DMS79 (cell line): ENCODE measurements at regions not wholly inside any gene's neighbourhood (a gene's known extent, or its start where the extent isn't known, plus 50 kb on each side); places are given as distances from the start of the nearest gene placed in this dataset.
"Not testable (repeated sequence)": the region's sequence is repeated elsewhere in the genome, so short reads cannot be mapped to it uniquely, and the experiment has no call there.

Source experiments
- DNase-seq: peaks from one replicate; lab custom pipeline; 2025; lab: John Stamatoyannopoulos, UW

- no peak for DNase-seq
These were observed 524.0 kb upstream of the PFKP start for GRCh38 chr10:2543142-2543886.

- no peak for DNase-seq
These were observed 526.2 kb upstream of the PFKP start for GRCh38 chr10:2541176-2541575.

DNA sequence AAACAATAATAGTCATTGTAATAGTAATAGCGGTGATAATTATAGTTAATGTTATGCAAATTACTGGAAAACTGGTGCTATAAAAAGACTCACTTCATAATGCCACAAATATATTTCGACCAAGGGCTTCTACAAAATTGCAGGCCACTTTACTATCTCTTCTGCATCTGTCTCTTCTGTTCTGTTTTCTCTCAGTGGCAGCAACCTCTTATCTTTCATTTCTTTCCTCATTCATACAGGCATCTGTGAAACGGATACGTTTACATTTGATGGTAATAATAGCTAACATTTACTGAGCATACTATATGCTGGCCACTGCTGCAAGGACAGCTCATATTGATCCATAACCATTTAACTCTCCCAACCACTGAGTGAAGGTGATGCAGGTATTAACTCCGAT lies 537.4 kb upstream of the PFKP start:
- DNase-seq = no peak

GRCh38 chr10:2525781-2526180 lies 541.6 kb upstream of the PFKP start:
- no peak for DNase-seq

GRCh38 chr10:2519139-2519538 lies 548.2 kb upstream of the PFKP start:
- DNase-seq = no peak

GRCh38 chr10:2509081-2509531 lies 558.2 kb upstream of the PFKP start:
- DNase-seq = no peak

- DNase-seq = not testable (repeated sequence)
These were observed 565.9 kb upstream of the PFKP start for GRCh38 chr10:2501366-2501940.

GRCh38 chr10:2494399-2494798 lies 572.9 kb upstream of the PFKP start:
- no peak for DNase-seq

DNA sequence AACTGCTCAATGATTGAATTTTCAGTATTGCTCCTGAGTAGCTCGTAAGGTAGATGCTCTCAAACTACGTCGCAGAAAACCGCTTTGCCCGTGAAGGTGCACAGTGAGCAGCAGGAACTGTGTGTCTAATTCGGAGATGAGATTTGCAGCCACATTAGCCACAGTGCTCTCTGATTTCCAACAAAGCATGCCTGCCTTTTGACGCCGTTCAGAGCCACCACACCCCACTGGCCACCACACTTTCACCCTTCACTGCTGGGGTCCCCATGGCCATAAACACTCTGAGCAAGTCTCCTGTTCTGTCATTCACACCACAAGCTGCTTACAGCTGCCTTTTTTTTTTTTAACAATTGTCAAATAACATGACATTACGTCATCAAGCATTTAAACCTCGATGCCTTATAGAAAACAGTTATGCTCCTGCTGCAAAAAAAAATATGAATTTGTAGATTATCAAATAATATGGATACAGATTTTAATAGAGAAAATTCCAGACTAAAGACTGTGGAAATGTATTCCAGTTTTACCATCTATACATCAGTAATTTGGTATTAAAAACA lies 578.8 kb upstream of the PFKP start:
- no peak for DNase-seq

GRCh38 chr10:2487921-2488320 lies 579.4 kb upstream of the PFKP start:
- DNase-seq = no peak

- no peak for DNase-seq
These were observed 588.7 kb upstream of the PFKP start for GRCh38 chr10:2478656-2479055.

- no peak for DNase-seq
These were observed 590.4 kb upstream of the PFKP start for GRCh38 chr10:2476812-2477553.

DNA sequence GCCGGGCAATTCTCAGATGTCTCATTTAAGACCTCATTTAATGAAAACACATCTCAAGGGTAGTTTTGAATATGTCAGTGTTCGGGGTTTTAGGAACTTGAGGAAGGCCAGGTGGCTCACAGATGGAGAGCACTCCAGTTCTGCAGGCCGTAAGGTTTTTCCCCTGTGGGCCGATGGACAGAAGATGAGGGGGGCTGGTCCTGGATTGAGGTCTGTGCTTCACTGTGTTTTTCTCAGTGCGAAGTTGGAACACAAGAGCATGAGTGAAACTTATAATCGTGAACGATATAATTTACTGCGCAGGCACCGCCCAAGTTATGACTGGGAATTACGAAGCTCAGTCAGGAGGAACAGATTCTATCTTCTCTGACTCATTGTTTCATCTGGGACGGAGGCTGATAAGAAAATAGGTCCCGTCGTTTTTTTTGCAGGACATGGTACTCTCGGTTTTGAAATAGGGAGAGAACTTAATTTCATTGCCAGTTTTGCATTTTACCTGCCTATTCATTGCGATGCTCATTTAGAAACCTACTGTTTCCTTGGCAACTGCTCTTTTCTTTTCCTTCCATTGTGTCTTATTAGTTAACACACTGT lies 591.0 kb upstream of the PFKP start:
- no peak for DNase-seq

GRCh38 chr10:2475711-2476217 lies 591.6 kb upstream of the PFKP start:
- DNase-seq = no peak

- DNase-seq = no peak
These were observed 595.5 kb upstream of the PFKP start for GRCh38 chr10:2471811-2472210.

GRCh38 chr10:2469802-2470201 lies 597.5 kb upstream of the PFKP start:
- DNase-seq = no peak

DNA sequence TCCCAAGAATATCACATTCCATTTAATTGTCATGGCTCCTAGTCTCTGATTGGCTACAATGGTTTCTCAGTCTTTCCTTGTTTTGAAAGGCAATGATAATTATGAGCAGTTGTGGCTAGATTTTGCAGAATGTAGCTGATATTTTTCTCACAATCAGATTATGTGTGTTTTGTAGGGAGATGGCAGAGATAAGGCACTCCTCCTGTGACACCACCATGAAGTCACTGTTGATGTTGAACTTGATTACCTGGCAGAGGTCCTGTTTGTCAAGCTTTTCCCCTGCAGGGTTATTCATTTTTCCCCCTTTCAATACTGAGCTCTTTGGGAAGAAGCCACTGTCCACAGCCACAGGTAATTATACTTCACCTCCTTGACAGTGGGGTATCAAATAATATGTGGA lies 602.9 kb upstream of the PFKP start:
- no peak for DNase-seq

DNA sequence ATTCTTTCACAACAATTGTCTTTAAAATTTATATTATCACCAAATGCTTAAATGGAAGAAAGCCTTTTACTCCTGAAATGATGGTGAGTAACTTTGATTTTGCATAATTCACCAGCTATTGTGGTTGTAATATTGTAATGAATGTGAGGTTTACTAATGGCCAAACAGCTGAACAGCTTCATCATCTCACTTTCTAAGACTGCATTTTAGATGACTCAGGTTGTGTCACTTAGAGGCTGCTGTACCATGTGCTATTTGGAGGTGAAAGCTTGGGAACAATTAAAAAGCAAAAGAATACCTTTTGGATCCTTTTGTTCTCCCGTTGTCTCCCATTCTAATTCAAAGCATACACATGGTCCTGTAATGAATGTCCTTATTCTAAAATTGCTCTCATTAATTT lies 604.0 kb upstream of the PFKP start:
- no peak for DNase-seq

GRCh38 chr10:2462581-2462980 lies 604.8 kb upstream of the PFKP start:
- DNase-seq = no peak

DNA sequence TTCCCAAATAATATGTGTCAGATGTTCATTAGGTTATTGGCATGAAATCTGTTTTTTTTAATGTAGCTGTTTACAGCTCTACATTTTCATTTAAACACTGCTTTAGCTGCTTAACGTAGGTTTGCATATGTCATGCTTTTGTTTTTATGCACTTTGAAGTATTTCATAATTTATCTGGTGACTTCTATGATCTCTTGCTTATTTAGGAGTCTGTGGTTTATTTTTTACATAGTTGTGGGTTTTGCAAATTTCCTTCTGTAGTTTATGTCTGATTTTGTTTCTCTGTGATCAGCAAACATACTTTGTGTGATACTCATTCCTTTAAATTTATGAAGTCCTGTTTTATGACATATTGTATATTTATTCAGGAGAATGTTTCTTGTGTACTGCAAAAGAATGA lies 606.5 kb upstream of the PFKP start:
- no peak for DNase-seq

- DNase-seq = no peak
These were observed 607.6 kb upstream of the PFKP start for GRCh38 chr10:2459713-2460112.

- DNase-seq = no peak
These were observed 610.5 kb upstream of the PFKP start for GRCh38 chr10:2456834-2457233.
